Kidney (tissue), 13 donors: ENCODE measurements at regions not wholly inside any gene's neighbourhood (a gene's known extent, or its start where the extent isn't known, plus 50 kb on each side); places are given as distances from the start of the nearest gene placed in this dataset.

Experiments
- DNase-seq, 5 donors: peaks; one replicate each; pipeline ENCODE4 v3.0.0-alpha.2; 2013 to 2020
- FAIRE-seq: peaks from 2 replicates; lab custom pipeline; 2012; peaks lifted over from hg19 to GRCh38; lab: Jason Lieb, UNC
- H3K27ac ChIP-seq, 2 donors: one replicate each; pipeline ENCODE4 v1.7.0; 2013; ENCODE audit warnings: low read depth in 2 of 2, low read length in 2 of 2, inconsistent platforms in 1 of 2
- H3K27me3 ChIP-seq: one replicate; pipeline ENCODE4 v1.7.1; 2013; ENCODE audit warnings: low read length, inconsistent platforms; ENCODE audit not compliant: control insufficient read depth, insufficient read depth
- H3K36me3 ChIP-seq, 3 donors: one replicate each; pipeline versions ENCODE4 v1.7.0 to v1.7.1; 2013; ENCODE audit warnings: low read length in 3 of 3, control low read depth in 1 of 3, inconsistent platforms in 1 of 3; ENCODE audit not compliant: insufficient read depth in 3 of 3, control insufficient read depth in 2 of 3
- H3K4me1 ChIP-seq, 3 donors: one replicate each; pipeline versions ENCODE4 v1.7.0 to v1.7.1; 2013; ENCODE audit warnings: low read length in 3 of 3, inconsistent platforms in 1 of 3, low read depth in 1 of 3; ENCODE audit not compliant: control insufficient read depth in 2 of 3, insufficient read depth in 2 of 3
- H3K4me3 ChIP-seq, 3 donors: one replicate each; pipeline versions ENCODE4 v1.7.0 to v1.8.1; 2013; ENCODE audit warnings: low read length in 3 of 3, control low read depth in 1 of 3, inconsistent platforms in 1 of 3
- H3K9ac ChIP-seq, 3 donors: one replicate each; pipeline versions ENCODE4 v1.7.0 to v1.7.1; 2013; ENCODE audit warnings: low read length in 3 of 3, control low read depth in 1 of 3, inconsistent platforms in 1 of 3
- H3K9me3 ChIP-seq, 3 donors: one replicate each; pipeline versions ENCODE4 v1.7.0 to v1.7.1; 2013; ENCODE audit warnings: low read length in 3 of 3, control low read depth in 1 of 3, inconsistent platforms in 1 of 3; ENCODE audit not compliant: control insufficient read depth in 2 of 3, insufficient read depth in 1 of 3
- intact Hi-C: fragments of 100-400 bp; cut with DNase I; formaldehyde crosslinking; loops from one replicate; pipeline ENCODE4 v1.11.1; 2022
- TF ChIP-seq, protein P1 (sequence below): IDR thresholded peaks from 3 replicates; pipeline ENCODE4 v1.5.1; 2012; ENCODE audit warnings: mild to moderate bottlenecking, moderate library complexity, borderline replicate concordance; ENCODE audit not compliant: insufficient read depth; ENCODE audit errors: extremely low read depth
- donor health status: control.
- donor health status: control.
- donor health status: control.
- donor health status: control.
- donor health status: control.
- donor health status: DM: yes; HTN: yes; CAD: no.
- donor health status: Normal renal cell carcinoma (clear cell type).

DNA sequence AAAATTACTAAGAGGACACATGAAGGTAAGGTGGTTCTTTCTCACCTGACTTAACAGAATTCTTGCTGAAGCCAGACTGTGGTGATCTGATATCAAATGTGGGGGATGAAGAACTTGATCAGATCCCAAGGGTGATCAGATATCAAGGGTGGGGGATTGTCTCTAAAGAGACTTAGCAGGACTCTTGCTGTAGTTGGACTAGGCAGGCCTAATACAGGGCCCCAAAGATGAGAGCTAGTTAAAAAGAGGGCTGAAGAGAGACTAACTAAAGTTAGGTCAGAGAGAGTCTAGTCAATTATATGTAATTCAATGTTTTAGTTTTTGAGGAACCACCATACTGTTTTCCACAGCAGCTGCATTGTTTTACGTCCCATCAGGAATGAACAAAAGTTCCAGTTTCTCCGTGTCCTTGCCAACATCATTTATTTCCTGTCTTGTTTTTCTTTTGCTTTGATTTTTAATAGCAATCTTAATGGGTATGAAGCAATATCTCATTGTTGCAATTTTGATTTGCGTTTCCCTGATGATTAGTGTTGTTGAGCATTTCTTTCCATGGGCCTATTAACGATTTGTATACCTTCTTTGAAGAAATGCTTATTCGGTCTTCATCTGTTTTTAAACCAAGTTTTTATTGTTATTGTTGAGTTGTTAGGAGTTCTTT lies 77.6 kb upstream of the ALDH1A1 start:
- intact Hi-C loops, result no loop called here
- Histone ChIP-seq H3K27me3 (no peaks in the 10 kb centered on the region), H3K4me3 (no peak overlapping the region), H3K36me3 (no peaks in the 10 kb centered on the region), H3K9ac (no peak overlapping the region), H3K4me1 (no peaks in the 10 kb centered on the region), H3K9me3 (no peaks in the 10 kb centered on the region), H3K27ac (no peak overlapping the region)
- TF ChIP-seq, protein P1, sequence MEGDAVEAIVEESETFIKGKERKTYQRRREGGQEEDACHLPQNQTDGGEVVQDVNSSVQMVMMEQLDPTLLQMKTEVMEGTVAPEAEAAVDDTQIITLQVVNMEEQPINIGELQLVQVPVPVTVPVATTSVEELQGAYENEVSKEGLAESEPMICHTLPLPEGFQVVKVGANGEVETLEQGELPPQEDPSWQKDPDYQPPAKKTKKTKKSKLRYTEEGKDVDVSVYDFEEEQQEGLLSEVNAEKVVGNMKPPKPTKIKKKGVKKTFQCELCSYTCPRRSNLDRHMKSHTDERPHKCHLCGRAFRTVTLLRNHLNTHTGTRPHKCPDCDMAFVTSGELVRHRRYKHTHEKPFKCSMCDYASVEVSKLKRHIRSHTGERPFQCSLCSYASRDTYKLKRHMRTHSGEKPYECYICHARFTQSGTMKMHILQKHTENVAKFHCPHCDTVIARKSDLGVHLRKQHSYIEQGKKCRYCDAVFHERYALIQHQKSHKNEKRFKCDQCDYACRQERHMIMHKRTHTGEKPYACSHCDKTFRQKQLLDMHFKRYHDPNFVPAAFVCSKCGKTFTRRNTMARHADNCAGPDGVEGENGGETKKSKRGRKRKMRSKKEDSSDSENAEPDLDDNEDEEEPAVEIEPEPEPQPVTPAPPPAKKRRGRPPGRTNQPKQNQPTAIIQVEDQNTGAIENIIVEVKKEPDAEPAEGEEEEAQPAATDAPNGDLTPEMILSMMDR, result no peak
- FAIRE-seq (no peak), DNase-seq (no peak)

DNA sequence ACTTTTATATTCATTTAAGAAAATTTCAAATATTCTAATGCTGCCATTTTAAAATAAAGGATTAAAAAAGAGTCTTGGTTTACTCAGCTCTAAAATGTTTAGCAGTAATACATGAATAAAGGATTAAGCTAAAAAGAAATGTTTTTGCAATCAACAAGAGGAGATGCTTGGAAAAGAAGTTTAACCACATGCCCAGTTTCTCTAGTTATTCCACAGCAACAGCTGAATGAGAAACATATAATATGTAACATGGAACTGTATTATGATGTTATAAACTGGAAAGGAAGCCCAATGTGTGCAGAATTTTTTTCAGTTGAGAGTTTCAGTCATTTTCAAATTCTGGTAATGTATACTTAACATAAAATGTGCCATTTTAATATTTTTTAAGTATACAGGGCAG lies 76.5 kb upstream of the ALDH1A1 start:
- FAIRE-seq, result no peak

DNA sequence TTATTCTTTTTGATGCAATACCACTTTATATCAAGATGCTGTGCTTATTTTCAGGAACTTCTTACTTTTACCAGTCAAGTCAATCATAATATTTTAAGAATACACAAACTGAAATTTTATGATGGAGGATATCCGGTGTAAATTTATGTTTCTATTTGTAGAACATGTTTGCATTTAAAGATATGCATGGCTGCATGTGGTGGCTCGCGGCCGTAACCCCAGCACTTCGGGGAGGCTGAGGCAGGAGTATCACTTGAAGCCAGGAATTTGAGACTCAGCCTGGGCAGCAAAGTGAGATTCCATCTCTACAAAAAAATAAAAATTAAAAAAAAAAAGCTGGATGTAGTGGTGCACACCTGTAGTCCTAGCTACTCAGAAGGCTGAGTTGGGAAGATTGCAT lies 73.5 kb upstream of the ALDH1A1 start:
- H3K4me3 ChIP-seq, result no peak overlapping the region
- H3K27ac ChIP-seq, result no peak overlapping the region
- no peaks in the 10 kb centered on the region for H3K27me3 ChIP-seq
- H3K9ac ChIP-seq, result no peak overlapping the region
- intact Hi-C loops, result no loop called here
- FAIRE-seq, result no peak
- no peaks in the 10 kb centered on the region for H3K9me3 ChIP-seq
- DNase-seq, result no peak
- TF ChIP-seq, protein P1, result no peak
- no peaks in the 10 kb centered on the region for H3K4me1 ChIP-seq
- H3K36me3 ChIP-seq, result no peaks in the 10 kb centered on the region

More for the DNA sequence above, 76.5 kb upstream of the ALDH1A1 start:
- H3K27ac ChIP-seq, result no peak overlapping the region
- no peak overlapping the region for H3K4me3 ChIP-seq
- TF ChIP-seq, protein P1, result no peak
- H3K27me3 ChIP-seq, result no peaks in the 10 kb centered on the region
- H3K9ac ChIP-seq, result no peak overlapping the region
- intact Hi-C loops, result no loop called here
- no peaks in the 10 kb centered on the region for H3K36me3 ChIP-seq
- DNase-seq, result no peak
- no peaks in the 10 kb centered on the region for H3K4me1 ChIP-seq
- H3K9me3 ChIP-seq, result no peaks in the 10 kb centered on the region

DNA sequence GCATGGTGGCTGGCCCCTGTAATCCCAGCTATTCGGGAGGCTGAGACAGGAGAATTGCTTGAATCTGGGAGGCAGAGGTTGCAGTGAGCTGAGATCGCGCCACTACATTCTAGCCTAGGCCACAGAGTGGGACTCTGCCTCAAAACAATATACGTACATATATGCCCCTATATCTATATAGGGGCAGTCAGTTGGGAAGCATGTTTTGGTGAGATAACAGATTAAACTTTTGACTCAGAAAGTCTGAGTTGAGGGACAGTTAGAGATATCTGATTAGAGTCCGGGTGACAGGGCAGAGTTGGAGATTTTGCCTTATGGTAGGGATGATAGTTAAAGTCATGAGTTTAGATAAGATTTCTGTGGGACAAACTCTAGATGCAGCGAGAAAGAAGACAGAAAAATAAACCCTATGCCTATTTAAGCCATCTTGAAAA lies 71.8 kb upstream of the ALDH1A1 start:
- intact Hi-C loops, result no loop called here
- H3K27ac ChIP-seq, result no peak overlapping the region

More for the DNA sequence above, 71.8 kb upstream of the ALDH1A1 start:
- Histone ChIP-seq H3K4me3 (no peak overlapping the region), H3K9me3 (no peaks in the 10 kb centered on the region), H3K9ac (no peak overlapping the region), H3K27me3 (no peaks in the 10 kb centered on the region), H3K36me3 (no peaks in the 10 kb centered on the region), H3K4me1 (no peaks in the 10 kb centered on the region)
- FAIRE-seq (no peak), DNase-seq (no peak)
- TF ChIP-seq, protein P1, result no peak
